SK-N-MC (cell line): ENCODE measurements at regions not wholly inside any gene's neighbourhood (a gene's known extent, or its start where the extent isn't known, plus 50 kb on each side); places are given as distances from the start of the nearest gene placed in this dataset.

Source experiments
- EZH2 ChIP-seq: fragments of 200-600 bp; sonication (generic); IDR thresholded peaks from one replicate; pipeline ENCODE4 v1.6.1; 2017; ENCODE audit warnings: antibody characterized with exemption
- POLR2AphosphoS5 ChIP-seq: IDR thresholded peaks from 2 replicates; pipeline ENCODE4 v1.6.1; 2012; ENCODE audit warnings: mild to moderate bottlenecking, low read depth, low read length, borderline replicate concordance

- no peak for TF ChIP-seq EZH2
- no peak for TF ChIP-seq POLR2AphosphoS5
These were observed 422.1 kb upstream of the FAT3 start for GRCh38 chr11:91802475-91802874.
